ENCODE measurements at regions not wholly inside any gene's neighbourhood (a gene's known extent, or its start where the extent isn't known, plus 50 kb on each side); places are given as distances from the start of the nearest gene placed in this dataset.

- H3K4me3 ChIP-seq (replicated peaks in 1 of 3; ENCODE audit: insufficient read depth in 1 of 3, low read depth in 1 of 3, low read length in 3 of 3): no peak overlapping the region
- ChIA-PET CTCF (interaction anchor here (0.8 kb wide), 1 partner anchor 17 kb away, joined by 4 read pairs; no protein-coding TSS in a partner anchor), POLR2A (no interaction called here)
- intact Hi-C loops (cut with micrococcal nuclease) (no loop called here), dilution Hi-C loops (cut with MboI; ENCODE audit: extremely low pct_ligation_motif_present, low sequenced_read_pairs) (no loop called here)
- TF ChIP-seq POLR2AphosphoS5 (IDR thresholded peaks at IDR 0.05; ENCODE audit: insufficient read depth, low read depth, low read length) (no peak), JUN (IDR thresholded peaks at IDR 0.05; ENCODE audit: borderline replicate concordance, insufficient read depth, insufficient read length, low read depth) (no peak)
- H3K9me1 ChIP-seq (replicated peaks; ENCODE audit: control insufficient read depth, extremely low read depth, insufficient read depth, low read length): no peaks in the 10 kb centered on the region
- no peaks in the 10 kb centered on the region for H3K36me3 ChIP-seq (ENCODE audit: control insufficient read depth in 2 of 2, extremely low read depth in 1 of 2, insufficient read depth in 2 of 2, low read length in 2 of 2)
- H2AFZ ChIP-seq (ENCODE audit: low read depth, low read length): no peak overlapping the region
- H3K9me3 ChIP-seq (replicated peaks; ENCODE audit: control insufficient read depth, insufficient read depth, low read length): no peaks in the 10 kb centered on the region
- DNase-seq (ENCODE audit: low read depth, low spot score) (no peak), FAIRE-seq (no peak)
- H4K20me1 ChIP-seq (replicated peaks; ENCODE audit: control insufficient read depth, extremely low read depth, insufficient read depth, low read length): no peaks in the 10 kb centered on the region
- H3K27ac ChIP-seq (ENCODE audit: insufficient read depth, low read depth, low read length): no peak overlapping the region
- H3K27me3 ChIP-seq (ENCODE audit: control insufficient read depth in 2 of 2, insufficient read depth in 2 of 2, low read length in 2 of 2): peaks cover 1 to 3% of the 10 kb centered on the region in 2 experiments
- H3K79me2 ChIP-seq (ENCODE audit: control insufficient read depth, insufficient read depth, low read length): no peaks in the 10 kb centered on the region
- no peak overlapping the region for H3K9ac ChIP-seq (replicated peaks; ENCODE audit: extremely low read depth, insufficient read depth, low read length)
- no peak overlapping the region for H3K4me2 ChIP-seq (ENCODE audit: insufficient read depth, low read length)
- no peaks in the 10 kb centered on the region for H3K4me1 ChIP-seq (ENCODE audit: control insufficient read depth, extremely low read depth, insufficient read depth, low read length)
- BruUV-seq (replicated peaks): no TSS peak
These were observed 208.5 kb upstream of the TRPM3 start for GRCh38 chr9:71329873-71330272.

DNA sequence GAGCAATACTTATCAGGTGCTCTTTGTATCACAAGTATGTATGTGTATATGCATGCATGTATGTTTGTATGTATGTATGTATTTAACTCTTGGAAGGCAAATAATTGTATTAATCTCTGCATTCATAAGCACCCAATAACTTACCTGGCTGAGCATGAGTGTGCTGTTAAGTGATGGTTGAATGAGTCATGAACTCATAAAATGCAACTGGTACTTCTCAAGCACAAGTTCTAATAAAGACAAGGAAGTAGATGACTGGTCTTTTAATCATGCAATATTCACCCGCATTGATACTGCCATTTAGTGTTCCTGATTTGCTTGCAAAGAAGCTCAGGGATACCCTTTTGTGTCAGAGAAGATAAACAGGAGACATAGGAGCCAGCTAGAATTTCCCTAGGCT lies 204.9 kb upstream of the TRPM3 start:
- H3K9me1 ChIP-seq (replicated peaks; ENCODE audit: control insufficient read depth, extremely low read depth, insufficient read depth, low read length): no peaks in the 10 kb centered on the region
- intact Hi-C loops (cut with micrococcal nuclease): no loop called here
- FAIRE-seq (no peak), DNase-seq (ENCODE audit: low read depth, low spot score) (no peak)
- POLR2A ChIA-PET: no interaction called here
- no TSS peak for BruUV-seq (replicated peaks)
- no peak overlapping the region for H3K27ac ChIP-seq (ENCODE audit: insufficient read depth, low read depth, low read length)
- H3K79me2 ChIP-seq (ENCODE audit: control insufficient read depth, insufficient read depth, low read length): no peaks in the 10 kb centered on the region
- no peak overlapping the region for H3K4me2 ChIP-seq (ENCODE audit: insufficient read depth, low read length)
- H3K4me1 ChIP-seq (ENCODE audit: control insufficient read depth, extremely low read depth, insufficient read depth, low read length): no peaks in the 10 kb centered on the region
- dilution Hi-C loops (cut with MboI; ENCODE audit: extremely low pct_ligation_motif_present, low sequenced_read_pairs): no loop called here
- no peak for TF ChIP-seq JUN (IDR thresholded peaks at IDR 0.05; ENCODE audit: borderline replicate concordance, insufficient read depth, insufficient read length, low read depth)
- no peak for TF ChIP-seq MYC (IDR thresholded peaks at IDR 0.05; ENCODE audit: low read depth, low read length)
- TF ChIP-seq GATA2 (IDR thresholded peaks at IDR 0.05; ENCODE audit: insufficient read depth, insufficient read length, low read depth, low read length): no peak
- no peak for TF ChIP-seq POLR2AphosphoS5 (IDR thresholded peaks at IDR 0.05; ENCODE audit: insufficient read depth, low read depth, low read length)
- TF ChIP-seq FOS (IDR thresholded peaks at IDR 0.05; ENCODE audit: borderline replicate concordance, insufficient read depth, low read length): no peak
- no peak for TF ChIP-seq MAX (IDR thresholded peaks at IDR 0.05; ENCODE audit: insufficient read depth, insufficient read length)
- no peak for TF ChIP-seq EZH2 (IDR thresholded peaks at IDR 0.05; ENCODE audit: borderline replicate concordance, low read depth, low read length, severe bottlenecking)
- no peak for TF ChIP-seq POLR2A (IDR thresholded peaks at IDR 0.05; ENCODE audit: low read depth, low read length)
- TF ChIP-seq CTCF (IDR thresholded peaks at IDR 0.05; ENCODE audit: extremely low read depth in 1 of 2, insufficient read depth in 1 of 2, low read depth in 1 of 2, low read length in 2 of 2): no peak
- no peak overlapping the region for H3K9ac ChIP-seq (replicated peaks; ENCODE audit: extremely low read depth, insufficient read depth, low read length)
- CTCF ChIA-PET: no interaction called here
- peaks cover 0 to 3% of the 10 kb centered on the region in 2 experiments for H3K27me3 ChIP-seq (ENCODE audit: control insufficient read depth in 2 of 2, insufficient read depth in 2 of 2, low read length in 2 of 2)
- H3K4me3 ChIP-seq (replicated peaks in 1 of 3; ENCODE audit: insufficient read depth in 1 of 3, low read depth in 1 of 3, low read length in 3 of 3): no peak overlapping the region
- no peaks in the 10 kb centered on the region for H4K20me1 ChIP-seq (replicated peaks; ENCODE audit: control insufficient read depth, extremely low read depth, insufficient read depth, low read length)
- no peak overlapping the region for H2AFZ ChIP-seq (ENCODE audit: low read depth, low read length)
- no peaks in the 10 kb centered on the region for H3K9me3 ChIP-seq (replicated peaks; ENCODE audit: control insufficient read depth, insufficient read depth, low read length)
- no peaks in the 10 kb centered on the region for H3K36me3 ChIP-seq (ENCODE audit: control insufficient read depth in 2 of 2, extremely low read depth in 1 of 2, insufficient read depth in 2 of 2, low read length in 2 of 2)

All from endothelial cell of umbilical vein (primary cell).